ENCODE measurements at regions not wholly inside any gene's neighbourhood (a gene's known extent, or its start where the extent isn't known, plus 50 kb on each side); places are given as distances from the start of the nearest gene placed in this dataset.

DNA sequence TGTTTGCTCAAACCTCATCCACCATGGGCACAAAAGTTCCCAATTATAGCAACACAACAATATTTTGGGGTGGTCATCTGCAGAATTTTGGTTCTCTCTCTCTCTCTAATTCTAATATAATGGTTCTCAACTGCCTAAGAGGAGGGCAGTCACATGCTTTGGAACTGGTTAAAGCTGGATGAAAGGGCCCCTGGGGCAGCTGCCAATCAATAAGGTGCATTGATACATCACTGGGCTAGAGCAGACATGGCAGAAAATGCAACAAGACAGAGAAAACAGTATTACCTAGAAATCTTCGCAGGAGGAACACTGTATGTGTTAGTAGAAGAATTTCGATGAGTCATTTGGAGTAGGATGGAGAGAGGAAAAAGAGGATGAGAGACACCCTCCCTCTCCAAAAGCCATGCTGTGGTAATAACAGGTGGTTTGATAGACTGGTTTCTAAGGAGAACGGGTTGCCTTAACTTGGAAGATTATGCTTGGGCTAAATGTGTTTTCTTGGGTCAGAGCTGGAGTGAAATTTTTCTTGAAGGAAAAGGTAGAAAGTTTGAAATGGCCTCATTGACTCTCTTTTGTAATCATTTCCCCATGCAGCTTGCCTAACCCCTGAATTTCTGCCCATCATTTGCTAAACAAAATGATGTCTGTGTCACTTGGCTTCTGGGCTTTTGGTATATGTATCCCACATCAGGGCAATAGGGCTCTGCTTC lies 67.1 kb upstream of the HIF1A start:
- Histone ChIP-seq H3K4me1 (ENCODE audit: insufficient read depth, low read length) (no peaks in the 10 kb centered on the region), H4K5ac (ENCODE audit: insufficient read length, low read depth, low read length) (no peak overlapping the region), H3K23me2 (ENCODE audit: insufficient read length, low read depth, low read length, poor library complexity, severe bottlenecking) (no peaks in the 10 kb centered on the region), H4K8ac (replicated peaks; ENCODE audit: insufficient read length, low read depth, low read length) (no peak overlapping the region), H2BK20ac (ENCODE audit: low read depth, low read length, poor library complexity, severe bottlenecking) (no peak overlapping the region), H3K23ac (ENCODE audit: insufficient read length, low read depth, low read length) (no peak overlapping the region), H3K9ac (ENCODE audit: extremely low read depth, insufficient read length, low read length) (no peak overlapping the region), H3K14ac (ENCODE audit: insufficient read depth, low read length) (no peak overlapping the region), H4K20me1 (ENCODE audit: control insufficient read depth, insufficient read depth, insufficient read length) (no peaks in the 10 kb centered on the region), H2BK120ac (ENCODE audit: low read depth, low read length, poor library complexity, severe bottlenecking) (no peak overlapping the region), H3T11ph (ENCODE audit: low read length) (no peak overlapping the region), H2BK5ac (ENCODE audit: insufficient read length, low read length) (no peak overlapping the region), H4K91ac (ENCODE audit: insufficient read length, low read depth, low read length) (no peak overlapping the region), H3K27ac (ENCODE audit: insufficient read length, low read depth, low read length) (no peak overlapping the region), H2AFZ (ENCODE audit: low read length) (no peak overlapping the region), H3K18ac (ENCODE audit: insufficient read length, low read depth, low read length) (no peak overlapping the region), H3K56ac (ENCODE audit: insufficient read length, low read depth, low read length) (no peak overlapping the region), H2BK12ac (ENCODE audit: insufficient read length, low read depth, low read length) (no peak overlapping the region), H3K4ac (ENCODE audit: low read depth, low read length) (no peak overlapping the region), H3K4me2 (ENCODE audit: insufficient read depth, insufficient read length, low read length) (no peak overlapping the region), H3K9me3 (ENCODE audit: control insufficient read depth, low read depth, low read length) (no peaks in the 10 kb centered on the region), H3K79me1 (ENCODE audit: insufficient read depth, low read depth, low read length, poor library complexity, severe bottlenecking) (no peaks in the 10 kb centered on the region), H3K79me2 (ENCODE audit: insufficient read depth, low read length) (no peaks in the 10 kb centered on the region), H2BK15ac (ENCODE audit: low read depth, low read length) (no peak overlapping the region), H3K27me3 (ENCODE audit: insufficient read depth, low read length) (no peaks in the 10 kb centered on the region), H2AK5ac (ENCODE audit: insufficient read length, low read length) (no peak overlapping the region)
- H3K4me3 Mint-ChIP-seq: no peak overlapping the region
- H3K27ac Mint-ChIP-seq: no peak overlapping the region
- WGBS (ENCODE audit: extremely low coverage, insufficient read length, low lambda C conversion rate): no CpG with 5 or more reads among the region's 3 CpGs
- peaks cover 12 to 16% of the 10 kb centered on the region in 2 experiments for H3K4me1 Mint-ChIP-seq
- TF ChIP-seq, protein P1, sequence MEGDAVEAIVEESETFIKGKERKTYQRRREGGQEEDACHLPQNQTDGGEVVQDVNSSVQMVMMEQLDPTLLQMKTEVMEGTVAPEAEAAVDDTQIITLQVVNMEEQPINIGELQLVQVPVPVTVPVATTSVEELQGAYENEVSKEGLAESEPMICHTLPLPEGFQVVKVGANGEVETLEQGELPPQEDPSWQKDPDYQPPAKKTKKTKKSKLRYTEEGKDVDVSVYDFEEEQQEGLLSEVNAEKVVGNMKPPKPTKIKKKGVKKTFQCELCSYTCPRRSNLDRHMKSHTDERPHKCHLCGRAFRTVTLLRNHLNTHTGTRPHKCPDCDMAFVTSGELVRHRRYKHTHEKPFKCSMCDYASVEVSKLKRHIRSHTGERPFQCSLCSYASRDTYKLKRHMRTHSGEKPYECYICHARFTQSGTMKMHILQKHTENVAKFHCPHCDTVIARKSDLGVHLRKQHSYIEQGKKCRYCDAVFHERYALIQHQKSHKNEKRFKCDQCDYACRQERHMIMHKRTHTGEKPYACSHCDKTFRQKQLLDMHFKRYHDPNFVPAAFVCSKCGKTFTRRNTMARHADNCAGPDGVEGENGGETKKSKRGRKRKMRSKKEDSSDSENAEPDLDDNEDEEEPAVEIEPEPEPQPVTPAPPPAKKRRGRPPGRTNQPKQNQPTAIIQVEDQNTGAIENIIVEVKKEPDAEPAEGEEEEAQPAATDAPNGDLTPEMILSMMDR (conservative IDR thresholded peaks at IDR 0.05): no peak
- no peaks in the 10 kb centered on the region for H3K36me3 Mint-ChIP-seq (ENCODE audit: insufficient read depth in 1 of 3, low read depth in 3 of 3)
- no peaks in the 10 kb centered on the region for H3K27me3 Mint-ChIP-seq (ENCODE audit: low read depth)
- no peaks in the 10 kb centered on the region for H3K9me3 Mint-ChIP-seq
- DNase-seq: no peak

All from H9 (cell line).